ENCODE measurements at regions not wholly inside any gene's neighbourhood (a gene's known extent, or its start where the extent isn't known, plus 50 kb on each side); places are given as distances from the start of the nearest gene placed in this dataset.
"Not testable (repeated sequence)": the region's sequence is repeated elsewhere in the genome, so short reads cannot be mapped to it uniquely, and the experiment has no call there.

DNA sequence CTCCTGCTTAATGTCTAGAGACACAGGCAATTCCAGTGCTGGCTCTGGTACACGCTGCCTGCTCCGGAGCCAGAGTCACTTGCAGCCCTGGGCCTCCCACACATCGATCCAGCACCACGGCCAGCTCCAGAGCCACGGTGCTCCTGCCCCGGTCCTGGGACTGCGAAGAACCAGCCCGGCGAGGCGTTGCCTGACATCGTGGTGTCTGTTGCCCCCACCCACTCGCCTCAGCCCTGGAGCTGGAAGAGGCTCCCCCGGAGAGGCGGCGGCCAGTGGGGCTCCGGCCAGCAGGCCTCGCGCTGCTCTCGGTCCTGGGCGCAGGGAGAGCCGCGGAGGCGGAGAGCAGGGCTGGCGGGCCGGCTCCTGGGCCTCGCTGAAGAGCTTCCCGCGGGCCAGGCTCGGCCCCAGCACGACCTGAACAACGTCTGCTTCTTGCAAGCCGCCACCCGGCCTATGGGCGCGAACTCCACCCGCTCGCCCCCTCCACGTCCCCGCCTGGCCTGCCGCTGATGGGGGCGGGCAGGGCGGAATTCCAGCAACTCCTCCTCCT lies 364.8 kb downstream of the CEP170 start:
- H3K4me3 ChIP-seq, result no peak overlapping the region
- no peaks in the 10 kb centered on the region for H4K20me1 ChIP-seq
- no peak overlapping the region for H3K4me2 ChIP-seq
- TF ChIP-seq Cebpa-rat (IDR thresholded peaks at IDR 0.05), result no peak
- no peaks in the 10 kb centered on the region for H3K36me3 ChIP-seq
- H3K27me3 ChIP-seq, result no peaks in the 10 kb centered on the region
- H3K9me3 ChIP-seq (replicated peaks in 1 of 11), result peaks cover 0 to 8% (median 0%) of the 10 kb centered on the region in 11 experiments; a peak in 3 of 22 replicates
- H3K27ac ChIP-seq, result no peak overlapping the region
- no peak overlapping the region for H3K9ac ChIP-seq
- H3K4me1 ChIP-seq, result no peaks in the 10 kb centered on the region

- H3K36me3 ChIP-seq, result no peaks in the 10 kb centered on the region
- no peak for TF ChIP-seq Cebpa-rat (IDR thresholded peaks at IDR 0.05)
- H3K4me2 ChIP-seq, result no peak overlapping the region
- H4K20me1 ChIP-seq, result no peaks in the 10 kb centered on the region
- no peak overlapping the region for H3K27ac ChIP-seq
- no peak overlapping the region for H3K9ac ChIP-seq
- H3K9me3 ChIP-seq (replicated peaks in 1 of 11), result peaks cover 0 to 8% (median 0%) of the 10 kb centered on the region in 11 experiments; a peak in 3 of 22 replicates
- H3K4me3 ChIP-seq, result no peak overlapping the region
- H3K4me1 ChIP-seq, result no peaks in the 10 kb centered on the region; a peak in 1 of 20 replicates
- no peaks in the 10 kb centered on the region for H3K27me3 ChIP-seq
Measured at GRCh38 chr1:242886137-242886536, 361.6 kb upstream of the PLD5 start.

GRCh38 chr1:242880022-242880421 lies 355.5 kb upstream of the PLD5 start:
- H3K36me3 ChIP-seq; H3K9ac ChIP-seq; H3K27ac ChIP-seq; H4K20me1 ChIP-seq; H3K4me3 ChIP-seq; H3K4me2 ChIP-seq; H3K9me3 ChIP-seq (replicated peaks in 1 of 11); H3K27me3 ChIP-seq; H3K4me1 ChIP-seq: not testable (repeated sequence)

GRCh38 chr1:242877743-242878142 lies 353.2 kb upstream of the PLD5 start:
- Histone ChIP-seq H3K4me2 (no peak overlapping the region), H3K9ac (no peak overlapping the region), H3K4me1 (no peaks in the 10 kb centered on the region), H4K20me1 (no peaks in the 10 kb centered on the region), H3K36me3 (no peaks in the 10 kb centered on the region), H3K4me3 (no peak overlapping the region), H3K9me3 (replicated peaks in 1 of 11) (no peaks in the 10 kb centered on the region), H3K27ac (no peak overlapping the region), H3K27me3 (no peaks in the 10 kb centered on the region)
- TF ChIP-seq Cebpa-rat (IDR thresholded peaks at IDR 0.05), result no peak

DNA sequence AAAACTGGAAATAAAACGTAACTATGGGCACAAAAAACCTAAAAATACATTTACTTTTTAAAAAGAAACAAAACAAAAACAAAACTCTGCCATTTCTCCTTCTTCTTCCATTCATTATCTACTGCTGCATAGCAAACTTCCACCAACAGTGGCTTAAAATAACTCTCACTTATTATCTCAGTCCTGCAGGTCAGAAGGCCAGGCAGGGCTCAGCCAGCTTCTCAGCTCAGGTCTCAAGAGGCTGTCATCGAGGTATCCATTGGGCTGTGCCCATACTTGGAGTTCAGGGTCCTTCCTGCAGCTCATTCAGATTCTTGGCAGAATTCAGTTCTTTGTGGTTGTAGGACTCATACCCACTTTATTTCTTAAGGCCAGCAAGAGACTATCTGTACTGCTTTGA lies 352.7 kb upstream of the PLD5 start:
- no peak overlapping the region for H3K9ac ChIP-seq
- no peak for TF ChIP-seq Cebpa-rat (IDR thresholded peaks at IDR 0.05)

DNA sequence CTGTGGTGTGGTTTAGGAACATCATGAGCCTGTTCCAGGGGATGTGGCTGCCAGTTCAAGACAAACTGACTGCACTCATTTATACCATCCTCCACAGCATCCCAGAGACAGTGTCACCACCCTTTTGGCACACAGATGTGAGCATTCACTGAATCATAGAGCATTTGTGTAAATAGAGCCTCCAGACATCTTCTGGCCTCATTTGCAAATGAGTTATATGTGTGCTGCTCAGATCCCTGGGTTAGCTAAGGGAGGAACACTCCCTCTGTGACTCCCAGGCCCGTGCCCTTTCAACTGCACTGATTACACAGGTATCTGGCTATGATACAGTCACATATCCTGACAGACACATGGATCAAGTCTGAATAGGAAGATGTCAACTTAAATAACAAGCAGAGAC lies 351.5 kb upstream of the PLD5 start:
- H3K27ac ChIP-seq, result no peak overlapping the region

More for the DNA sequence above, 352.7 kb upstream of the PLD5 start:
- Histone ChIP-seq H3K9me3 (replicated peaks in 1 of 11) (no peaks in the 10 kb centered on the region), H3K27me3 (no peaks in the 10 kb centered on the region), H3K36me3 (no peaks in the 10 kb centered on the region), H3K4me3 (no peak overlapping the region), H3K4me1 (no peaks in the 10 kb centered on the region), H3K27ac (no peak overlapping the region), H4K20me1 (no peaks in the 10 kb centered on the region), H3K4me2 (no peak overlapping the region)

DNA sequence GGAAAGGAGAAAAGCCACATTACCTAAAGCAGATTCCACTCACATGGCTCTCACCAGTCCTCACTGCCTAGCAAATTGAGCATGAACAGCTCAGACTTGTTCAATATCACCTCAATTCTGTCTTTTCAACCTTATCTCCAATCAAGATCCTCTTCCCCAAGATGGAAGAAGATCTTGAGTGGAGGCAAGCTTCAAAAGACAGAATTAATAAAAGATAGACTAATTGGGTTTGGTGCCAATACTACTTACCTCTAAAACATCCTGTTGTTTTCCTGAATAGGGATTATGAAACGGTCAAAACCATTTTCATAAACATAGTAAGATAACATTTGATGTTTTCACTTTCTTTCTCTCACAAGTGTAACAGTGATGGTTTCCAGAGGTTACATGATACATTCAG lies 349.2 kb upstream of the PLD5 start:
- Histone ChIP-seq H3K4me1 (no peaks in the 10 kb centered on the region), H4K20me1 (no peaks in the 10 kb centered on the region), H3K27me3 (no peaks in the 10 kb centered on the region), H3K4me2 (no peak overlapping the region), H3K27ac (no peak overlapping the region), H3K4me3 (no peak overlapping the region), H3K9me3 (replicated peaks in 1 of 11) (no peaks in the 10 kb centered on the region), H3K9ac (no peak overlapping the region), H3K36me3 (no peaks in the 10 kb centered on the region)
- no peak for TF ChIP-seq Cebpa-rat (IDR thresholded peaks at IDR 0.05)

More for the DNA sequence above, 351.5 kb upstream of the PLD5 start:
- Histone ChIP-seq H3K4me1 (no peaks in the 10 kb centered on the region), H3K27me3 (no peaks in the 10 kb centered on the region), H3K9me3 (replicated peaks in 1 of 11) (no peaks in the 10 kb centered on the region), H4K20me1 (no peaks in the 10 kb centered on the region), H3K9ac (no peak overlapping the region), H3K4me3 (no peak overlapping the region), H3K36me3 (no peaks in the 10 kb centered on the region), H3K4me2 (no peak overlapping the region)
- TF ChIP-seq Cebpa-rat (IDR thresholded peaks at IDR 0.05), result no peak

DNA sequence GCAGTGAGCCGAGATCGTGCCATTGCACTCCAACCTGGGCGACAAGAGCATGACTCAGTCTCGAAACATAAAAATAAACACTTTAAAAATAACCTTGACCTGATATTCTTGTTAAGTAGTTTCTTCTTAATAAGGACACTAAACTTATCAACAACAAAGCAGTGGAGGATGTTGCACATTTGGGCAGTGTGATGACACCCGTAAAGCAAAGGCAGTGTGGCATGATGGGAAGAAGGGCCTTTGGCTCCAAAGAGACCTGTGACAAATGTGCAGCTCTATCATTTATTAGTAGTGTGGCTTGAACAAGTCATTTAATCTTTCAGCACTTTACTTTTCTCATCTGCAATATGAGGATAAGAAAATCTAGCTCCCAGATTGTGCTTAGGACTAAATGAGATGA lies 348.0 kb upstream of the PLD5 start:
- no peak overlapping the region for H3K27ac ChIP-seq
- no peaks in the 10 kb centered on the region for H3K27me3 ChIP-seq
- H3K4me2 ChIP-seq, result no peak overlapping the region
- TF ChIP-seq Cebpa-rat (IDR thresholded peaks at IDR 0.05), result no peak
- no peak overlapping the region for H3K9ac ChIP-seq
- no peaks in the 10 kb centered on the region for H3K4me1 ChIP-seq
- H3K36me3 ChIP-seq, result no peaks in the 10 kb centered on the region
- no peaks in the 10 kb centered on the region for H3K9me3 ChIP-seq (replicated peaks in 1 of 11)
- H4K20me1 ChIP-seq, result no peaks in the 10 kb centered on the region
- no peak overlapping the region for H3K4me3 ChIP-seq

GRCh38 chr1:242871471-242872030 lies 347.1 kb upstream of the PLD5 start:
- Histone ChIP-seq H3K27me3 (no peaks in the 10 kb centered on the region), H4K20me1 (no peaks in the 10 kb centered on the region), H3K4me2 (no peak overlapping the region), H3K4me1 (no peaks in the 10 kb centered on the region), H3K27ac (no peak overlapping the region), H3K36me3 (no peaks in the 10 kb centered on the region), H3K4me3 (no peak overlapping the region), H3K9ac (no peak overlapping the region), H3K9me3 (replicated peaks in 1 of 11) (no peaks in the 10 kb centered on the region)
- no peak for TF ChIP-seq Cebpa-rat (IDR thresholded peaks at IDR 0.05)

GRCh38 chr1:242870966-242871365 lies 346.5 kb upstream of the PLD5 start:
- no peaks in the 10 kb centered on the region for H4K20me1 ChIP-seq
- no peaks in the 10 kb centered on the region for H3K4me1 ChIP-seq
- H3K27ac ChIP-seq, result no peak overlapping the region
- H3K9ac ChIP-seq, result no peak overlapping the region
- TF ChIP-seq Cebpa-rat (IDR thresholded peaks at IDR 0.05), result no peak
- H3K4me2 ChIP-seq, result no peak overlapping the region
- H3K4me3 ChIP-seq, result no peak overlapping the region
- H3K9me3 ChIP-seq (replicated peaks in 1 of 11), result no peaks in the 10 kb centered on the region
- H3K36me3 ChIP-seq, result no peaks in the 10 kb centered on the region
- no peaks in the 10 kb centered on the region for H3K27me3 ChIP-seq

Measured in BLaER1 treated with 17β-estradiol and CSF1 and Interleukin-3, amounts not matched to agents 10 nM and 100 nM (cell line).